IMR-90 (cell line): ENCODE measurements at regions not wholly inside any gene's neighbourhood (a gene's known extent, or its start where the extent isn't known, plus 50 kb on each side); places are given as distances from the start of the nearest gene placed in this dataset.

Experiments used
- ATAC-seq: fragments of 200-7000 bp; cut with Tn5 transposase; 2 replicates; pipeline ENCODE4 v1.9.1; 2020; ENCODE audit warnings: low read depth, mild to moderate bottlenecking, moderate library complexity
- BruUV-seq: library from RNA; stranded (reverse); fragments of 400-500 nt; replicated peaks from 2 replicates; lab custom pipeline; 2021; lab: Mats Ljungman, UMichigan
- CTCF ChIA-PET: fragments of 300-600 bp; formaldehyde crosslinking; extraction: SDS; loops from one replicate; lab custom pipeline; 2021; ENCODE audit warnings: antibody characterized with exemption; lab: Yijun Ruan, JAX
- POLR2A ChIA-PET: fragments of 300-600 bp; sonication (Branson Sonifier 250); formaldehyde crosslinking; loops from one replicate; lab custom pipeline; 2022; ENCODE audit warnings: antibody characterized with exemption; ENCODE audit not compliant: unreplicated experiment; lab: Charles Lee
- DNase-seq: peaks from one replicate; pipeline ENCODE4 v3.0.0; 2013
- H2AFZ ChIP-seq: replicated peaks from 2 replicates; pipeline ENCODE3; 2013; ENCODE audit warnings: low read length, mild to moderate bottlenecking; ENCODE audit not compliant: poor library complexity
- H2AK5ac ChIP-seq: 2 replicates; pipeline ENCODE4 v1.6.1; 2013; ENCODE audit warnings: low read depth, low read length, inconsistent platforms
- H2AK9ac ChIP-seq: replicated peaks from 2 replicates; pipeline ENCODE3; 2013; ENCODE audit warnings: mild to moderate bottlenecking, low read depth, low read length, moderate library complexity; ENCODE audit not compliant: poor library complexity
- H2BK120ac ChIP-seq: 2 replicates; pipeline ENCODE4 v1.6.1; 2013; ENCODE audit warnings: low read depth, low read length, inconsistent platforms
- H2BK15ac ChIP-seq: 3 replicates; pipeline ENCODE4 v1.6.1; 2013; ENCODE audit warnings: low read depth, low read length, inconsistent platforms
- H2BK20ac ChIP-seq: 2 replicates; pipeline ENCODE4 v1.6.1; 2013; ENCODE audit warnings: low read depth, mild to moderate bottlenecking, inconsistent platforms, low read length, moderate library complexity
- H2BK5ac ChIP-seq: 2 replicates; pipeline ENCODE4 v1.6.1; 2013; ENCODE audit warnings: mild to moderate bottlenecking, low read depth, low read length, inconsistent platforms; ENCODE audit not compliant: poor library complexity, severe bottlenecking
- H3K14ac ChIP-seq: replicated peaks from 2 replicates; pipeline ENCODE4 v1.6.1; 2013; ENCODE audit warnings: low read depth, low read length, inconsistent platforms
- H3K18ac ChIP-seq: 2 replicates; pipeline ENCODE4 v1.6.1; 2013; ENCODE audit warnings: low read depth, low read length, control low read depth
- H3K23ac ChIP-seq: 2 replicates; pipeline ENCODE4 v1.6.1; 2013; ENCODE audit warnings: low read depth, low read length, inconsistent platforms
- H3K27ac ChIP-seq: 2 replicates; pipeline ENCODE4 v1.5.1; 2013; ENCODE audit warnings: mild to moderate bottlenecking, control low read depth, low read length; ENCODE audit not compliant: insufficient read depth
- H3K27me3 ChIP-seq: 2 replicates; pipeline ENCODE4 v1.6.1; 2013; ENCODE audit warnings: low read length; ENCODE audit not compliant: control insufficient read depth, insufficient read depth
- H3K36me3 ChIP-seq: 2 replicates; pipeline ENCODE4 v1.6.1; 2013; ENCODE audit warnings: low read length, mixed read lengths; ENCODE audit not compliant: control insufficient read depth, insufficient read depth
- H3K4ac ChIP-seq: 2 replicates; pipeline ENCODE4 v1.6.1; 2013; ENCODE audit warnings: low read depth, low read length, inconsistent platforms
- H3K4me1 ChIP-seq: 2 replicates; pipeline ENCODE4 v1.6.1; 2013; ENCODE audit warnings: low read length, mixed read lengths; ENCODE audit not compliant: control insufficient read depth, insufficient read depth
- H3K4me2 ChIP-seq: 2 replicates; pipeline ENCODE4 v1.6.1; 2013; ENCODE audit warnings: low read depth, mild to moderate bottlenecking, control low read depth, low read length, moderate library complexity
- H3K4me3 ChIP-seq: 2 replicates; pipeline ENCODE4 v1.5.1; 2013; ENCODE audit warnings: low read depth, mild to moderate bottlenecking, control low read depth, low read length, moderate library complexity; ENCODE audit not compliant: insufficient read depth
- H3K56ac ChIP-seq: 2 replicates; pipeline ENCODE4 v1.6.1; 2013; ENCODE audit warnings: low read length, inconsistent platforms; ENCODE audit not compliant: insufficient read depth; ENCODE audit errors: extremely low read depth
- H3K79me1 ChIP-seq, 2 experiments: 2 replicates each; pipeline ENCODE4 v1.6.1; 2013; ENCODE audit warnings: low read length in 2 of 2, inconsistent platforms in 1 of 2, low read depth in 1 of 2
- H3K9ac ChIP-seq: 2 replicates; pipeline ENCODE4 v1.6.1; 2013; ENCODE audit warnings: low read depth, low read length, control low read depth
- H3K9me1 ChIP-seq: 2 replicates; pipeline ENCODE4 v1.6.1; 2013; ENCODE audit warnings: low read length, inconsistent platforms; ENCODE audit not compliant: insufficient read depth
- H3K9me3 ChIP-seq: 2 replicates; pipeline ENCODE4 v1.6.1; 2013; ENCODE audit warnings: low read length; ENCODE audit not compliant: control insufficient read depth, insufficient read depth
- H4K20me1 ChIP-seq: 2 replicates; pipeline ENCODE4 v1.6.1; 2013; ENCODE audit warnings: low read length, inconsistent platforms; ENCODE audit not compliant: insufficient read depth
- H4K5ac ChIP-seq: 2 replicates; pipeline ENCODE4 v1.6.1; 2013; ENCODE audit warnings: mild to moderate bottlenecking, low read depth, low read length, control low read depth
- H4K8ac ChIP-seq, 2 experiments: 2 replicates each; pipeline ENCODE4 v1.6.1; 2013; ENCODE audit warnings: low read depth in 2 of 2, low read length in 2 of 2, control low read depth in 1 of 2, inconsistent platforms in 1 of 2
- H4K91ac ChIP-seq: 2 replicates; pipeline ENCODE4 v1.6.1; 2013; ENCODE audit warnings: low read depth, low read length, inconsistent platforms; ENCODE audit not compliant: insufficient read depth
- BHLHE40 ChIP-seq: fragments of 150-350 bp; IDR thresholded peaks from 2 replicates; pipeline ENCODE4 v1.6.1; 2016; ENCODE audit warnings: mild to moderate bottlenecking, low read depth, low read length
- CEBPB ChIP-seq: IDR thresholded peaks from 2 replicates; pipeline ENCODE4 v1.6.1; 2012; ENCODE audit warnings: low read depth, low read length, improper control_type of control experiment
- CHD1 ChIP-seq: IDR thresholded peaks from 2 replicates; pipeline ENCODE4 v1.6.1; 2012; ENCODE audit warnings: low read depth, low read length, improper control_type of control experiment
- FOS ChIP-seq: fragments of 150-350 bp; IDR thresholded peaks from 2 replicates; pipeline ENCODE4 v1.6.1; 2016; ENCODE audit warnings: low read depth, low read length
- MAFK ChIP-seq: IDR thresholded peaks from 2 replicates; pipeline ENCODE4 v1.6.1; 2012; ENCODE audit warnings: low read depth, low read length, improper control_type of control experiment
- MXI1 ChIP-seq: IDR thresholded peaks from 2 replicates; pipeline ENCODE4 v1.6.1; 2012; ENCODE audit warnings: low read depth, mild to moderate bottlenecking, low read length, moderate library complexity, borderline replicate concordance
- NFE2L2 ChIP-seq: fragments of 150-350 bp; IDR thresholded peaks from 2 replicates; pipeline ENCODE4 v1.6.1; 2016; ENCODE audit warnings: low read depth, mild to moderate bottlenecking, low read length
- POLR2A ChIP-seq: IDR thresholded peaks from 2 replicates; pipeline ENCODE4 v1.6.1; 2012; ENCODE audit warnings: mild to moderate bottlenecking, low read depth, low read length
- RAD21 ChIP-seq: IDR thresholded peaks from 2 replicates; pipeline ENCODE4 v1.6.1; 2012; ENCODE audit warnings: low read length, improper control_type of control experiment
- RCOR1 ChIP-seq: IDR thresholded peaks from 2 replicates; pipeline ENCODE4 v1.6.1; 2012; ENCODE audit warnings: mild to moderate bottlenecking, low read length, improper control_type of control experiment; ENCODE audit not compliant: insufficient replicate concordance
- RFX5 ChIP-seq: IDR thresholded peaks from 2 replicates; pipeline ENCODE4 v1.8.0; 2012; ENCODE audit warnings: low read depth, mild to moderate bottlenecking, low read length, moderate library complexity
- SMC3 ChIP-seq: fragments of 150-350 bp; IDR thresholded peaks from 2 replicates; pipeline ENCODE4 v1.6.1; 2016; ENCODE audit warnings: low read depth, mild to moderate bottlenecking, antibody characterized with exemption, low read length, moderate library complexity
- WGBS, 2 experiments: methylation state at CpG; one replicate each; pipeline versions ENCODE4 v1.1.5 to v1.1.7; 2013; ENCODE audit warnings: missing lambda C conversion rate in 2 of 2; ENCODE audit not compliant: insufficient read length in 1 of 2; ENCODE audit errors: extremely low coverage in 2 of 2; 5-methylcytosine and 5-hydroxymethylcytosine counted together
- dilution Hi-C: fragments of 300-500 bp; cut with HindIII; formaldehyde crosslinking; loops from one replicate; pipeline ENCODE4 v1.14.3; 2018; ENCODE audit warnings: low sequenced_read_pairs; ENCODE audit not compliant: unreplicated experiment
- in situ Hi-C: fragments of 300-500 bp; cut with MboI; formaldehyde crosslinking; loops from 3 replicates; pipeline ENCODE4 v1.14.3; 2019; ENCODE audit warnings: low sequenced_read_pairs, inconsistent platforms, mixed read lengths
- intact Hi-C: fragments of 100-400 bp; cut with micrococcal nuclease; formaldehyde crosslinking; loops from 2 replicates; pipeline ENCODE4 v1.10.0; 2022
- TF ChIP-seq, protein P1 (sequence below): fragments of 150-350 bp; IDR thresholded peaks from 2 replicates; pipeline ENCODE4 v1.6.1; 2017; ENCODE audit warnings: mild to moderate bottlenecking, antibody characterized with exemption, low read length, low read depth
- TF ChIP-seq, protein P2 (sequence below): fragments of 150-350 bp; IDR thresholded peaks from 2 replicates; pipeline ENCODE4 v1.6.1; 2016; ENCODE audit warnings: low read depth, mild to moderate bottlenecking, low read length, moderate library complexity, borderline replicate concordance
- TF ChIP-seq, protein P3 (sequence below): conservative IDR thresholded peaks from 2 replicates; pipeline ENCODE4 v1.5.1; 2012; ENCODE audit warnings: mild to moderate bottlenecking, low read depth, low read length, improper control_type of control experiment

DNA sequence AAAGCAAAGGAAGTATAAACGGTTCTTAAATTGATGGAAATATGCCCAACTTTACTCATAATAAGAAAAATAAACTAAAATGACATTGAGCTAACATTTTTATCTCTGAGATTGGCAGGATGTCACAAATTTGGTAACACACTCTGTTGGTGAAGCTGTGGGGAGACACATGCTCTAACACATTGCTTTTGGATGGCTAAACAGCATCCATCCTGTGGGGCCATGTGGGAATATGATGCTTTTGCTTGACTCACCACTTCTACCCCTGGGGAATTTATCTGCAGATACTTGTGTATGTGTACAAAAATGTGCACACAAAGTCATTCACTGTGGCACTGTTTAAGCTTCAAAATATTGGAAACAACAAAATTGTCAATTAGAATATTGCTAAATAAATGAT is 100.2 kb downstream of the ANAPC4 start:
- no peaks in the 10 kb centered on the region for H3K4me1 ChIP-seq
- H2AK9ac ChIP-seq, result no peak overlapping the region
- no peak overlapping the region for H2AK5ac ChIP-seq
- no peak overlapping the region for H4K91ac ChIP-seq
- H3K4me2 ChIP-seq, result no peak overlapping the region
- H3K14ac ChIP-seq, result no peak overlapping the region
- POLR2A ChIA-PET, result no interaction called here
- CTCF ChIA-PET, result interaction anchor here (0.6 to 1.0 kb wide), 2 partner anchors 38 to 298 kb away, joined by 3 read pairs; no protein-coding TSS in a partner anchor
- no peak overlapping the region for H3K4me3 ChIP-seq
- no CpG with 5 or more reads among the region's 1 CpG for WGBS, 2 experiments
- H3K9ac ChIP-seq, result no peak overlapping the region
- no peak for DNase-seq
- H2AFZ ChIP-seq, result no peak overlapping the region
- no peak overlapping the region for H2BK120ac ChIP-seq
- no peak for TF ChIP-seq SMC3
- no peak for TF ChIP-seq MAFK
- no peak for TF ChIP-seq RAD21
- TF ChIP-seq RCOR1, result no peak
- no peak for TF ChIP-seq BHLHE40
- no peak for TF ChIP-seq NFE2L2
- TF ChIP-seq, protein P1, sequence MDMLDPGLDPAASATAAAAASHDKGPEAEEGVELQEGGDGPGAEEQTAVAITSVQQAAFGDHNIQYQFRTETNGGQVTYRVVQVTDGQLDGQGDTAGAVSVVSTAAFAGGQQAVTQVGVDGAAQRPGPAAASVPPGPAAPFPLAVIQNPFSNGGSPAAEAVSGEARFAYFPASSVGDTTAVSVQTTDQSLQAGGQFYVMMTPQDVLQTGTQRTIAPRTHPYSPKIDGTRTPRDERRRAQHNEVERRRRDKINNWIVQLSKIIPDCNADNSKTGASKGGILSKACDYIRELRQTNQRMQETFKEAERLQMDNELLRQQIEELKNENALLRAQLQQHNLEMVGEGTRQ, result no peak
- TF ChIP-seq, protein P2, sequence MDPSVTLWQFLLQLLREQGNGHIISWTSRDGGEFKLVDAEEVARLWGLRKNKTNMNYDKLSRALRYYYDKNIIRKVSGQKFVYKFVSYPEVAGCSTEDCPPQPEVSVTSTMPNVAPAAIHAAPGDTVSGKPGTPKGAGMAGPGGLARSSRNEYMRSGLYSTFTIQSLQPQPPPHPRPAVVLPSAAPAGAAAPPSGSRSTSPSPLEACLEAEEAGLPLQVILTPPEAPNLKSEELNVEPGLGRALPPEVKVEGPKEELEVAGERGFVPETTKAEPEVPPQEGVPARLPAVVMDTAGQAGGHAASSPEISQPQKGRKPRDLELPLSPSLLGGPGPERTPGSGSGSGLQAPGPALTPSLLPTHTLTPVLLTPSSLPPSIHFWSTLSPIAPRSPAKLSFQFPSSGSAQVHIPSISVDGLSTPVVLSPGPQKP, result no peak
- TF ChIP-seq CEBPB, result no peak
- TF ChIP-seq FOS, result no peak
- TF ChIP-seq, protein P3, sequence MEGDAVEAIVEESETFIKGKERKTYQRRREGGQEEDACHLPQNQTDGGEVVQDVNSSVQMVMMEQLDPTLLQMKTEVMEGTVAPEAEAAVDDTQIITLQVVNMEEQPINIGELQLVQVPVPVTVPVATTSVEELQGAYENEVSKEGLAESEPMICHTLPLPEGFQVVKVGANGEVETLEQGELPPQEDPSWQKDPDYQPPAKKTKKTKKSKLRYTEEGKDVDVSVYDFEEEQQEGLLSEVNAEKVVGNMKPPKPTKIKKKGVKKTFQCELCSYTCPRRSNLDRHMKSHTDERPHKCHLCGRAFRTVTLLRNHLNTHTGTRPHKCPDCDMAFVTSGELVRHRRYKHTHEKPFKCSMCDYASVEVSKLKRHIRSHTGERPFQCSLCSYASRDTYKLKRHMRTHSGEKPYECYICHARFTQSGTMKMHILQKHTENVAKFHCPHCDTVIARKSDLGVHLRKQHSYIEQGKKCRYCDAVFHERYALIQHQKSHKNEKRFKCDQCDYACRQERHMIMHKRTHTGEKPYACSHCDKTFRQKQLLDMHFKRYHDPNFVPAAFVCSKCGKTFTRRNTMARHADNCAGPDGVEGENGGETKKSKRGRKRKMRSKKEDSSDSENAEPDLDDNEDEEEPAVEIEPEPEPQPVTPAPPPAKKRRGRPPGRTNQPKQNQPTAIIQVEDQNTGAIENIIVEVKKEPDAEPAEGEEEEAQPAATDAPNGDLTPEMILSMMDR, result no peak
- no peak for TF ChIP-seq CHD1
- no peak for TF ChIP-seq RFX5
- no peak for TF ChIP-seq POLR2A
- TF ChIP-seq MXI1, result no peak
- H3K18ac ChIP-seq, result no peak overlapping the region
- no TSS peak for BruUV-seq
- no peak overlapping the region for H3K27ac ChIP-seq
- no peak overlapping the region for H2BK5ac ChIP-seq
- H4K20me1 ChIP-seq, result no peaks in the 10 kb centered on the region
- H3K27me3 ChIP-seq, result no peaks in the 10 kb centered on the region
- H3K79me1 ChIP-seq, result no peaks in the 10 kb centered on the region
- dilution Hi-C loops, result no loop called here
- ATAC-seq, result no peak
- H3K4ac ChIP-seq, result no peak overlapping the region
- H3K56ac ChIP-seq, result no peak overlapping the region
- H4K8ac ChIP-seq, result no peak overlapping the region
- H3K23ac ChIP-seq, result no peak overlapping the region
- H2BK20ac ChIP-seq, result no peak overlapping the region
- H3K36me3 ChIP-seq, result no peaks in the 10 kb centered on the region
- no peak overlapping the region for H2BK15ac ChIP-seq
- in situ Hi-C loops, result no loop called here
- no peaks in the 10 kb centered on the region for H3K9me3 ChIP-seq
- intact Hi-C loops, result no loop called here
- H4K5ac ChIP-seq, result no peak overlapping the region
- H3K9me1 ChIP-seq, result no peaks in the 10 kb centered on the region
